Uterus (tissue), 3 donors: ENCODE measurements at regions not wholly inside any gene's neighbourhood (a gene's known extent, or its start where the extent isn't known, plus 50 kb on each side); places are given as distances from the start of the nearest gene placed in this dataset.

Source experiments
- DNase-seq, 2 donors: peaks; one replicate each; pipeline ENCODE4 v3.0.0-alpha.2; 2019 to 2020
- H3K27ac ChIP-seq, 2 donors: fragments of 200-600 bp; sonication (generic); 1 replicate in 1 of 2; 2 replicates in 1 of 2; pipeline ENCODE4 v1.5.1; 2016 to 2018
- H3K27me3 ChIP-seq, 2 donors: fragments of 200-600 bp; sonication (generic); one replicate each; pipeline ENCODE4 v1.5.1; 2018 to 2019; ENCODE audit warnings: control low read depth in 1 of 2
- H3K36me3 ChIP-seq, 2 donors: fragments of 200-600 bp; sonication (generic); one replicate each; pipeline ENCODE4 v1.5.1; 2019; ENCODE audit warnings: control low read depth in 1 of 2
- H3K4me1 ChIP-seq, 2 donors: fragments of 200-600 bp; sonication (generic); one replicate each; pipeline ENCODE4 v1.5.1; 2018 to 2019; ENCODE audit warnings: control low read depth in 1 of 2
- H3K4me3 ChIP-seq, 2 donors: fragments of 200-600 bp; sonication (generic); 1 replicate in 1 of 2; 2 replicates in 1 of 2; pipeline ENCODE4 v1.5.1; 2018 to 2019; ENCODE audit warnings: mild to moderate bottlenecking in 1 of 2
- H3K9me3 ChIP-seq, 2 donors: fragments of 200-600 bp; sonication (generic); one replicate each; pipeline ENCODE4 v1.5.1; 2019; ENCODE audit warnings: control low read depth in 1 of 2
- CTCF ChIP-seq, 4 experiments: fragments of 200-600 bp in 2 of 4; fragments of 450-650 bp in 2 of 4; sonication (generic) in 2 of 4; IDR thresholded peaks; one replicate each; pipeline ENCODE4 v1.5.1; 2016 to 2019; ENCODE audit warnings: antibody characterized with exemption in 4 of 4, mild to moderate bottlenecking in 2 of 4, moderate library complexity in 1 of 4
- POLR2A ChIP-seq, 2 donors: fragments of 450-650 bp; IDR thresholded peaks; one replicate each; pipeline ENCODE4 v1.6.1; 2016; ENCODE audit warnings: antibody characterized with exemption in 2 of 2, mild to moderate bottlenecking in 1 of 2, moderate library complexity in 1 of 2
- intact Hi-C: fragments of 100-400 bp; cut with DNase I; formaldehyde crosslinking; loops from one replicate; pipeline ENCODE4 v1.15.1; 2023; ENCODE audit warnings: low total_unique reads
- donor health status: DM: yes; HTN: yes; CAD: no.

GRCh38 chr13:78192716-78193115 lies 274.1 kb upstream of the EDNRB start:
- intact Hi-C loops, result no loop called here
- no peak for DNase-seq
- TF ChIP-seq CTCF (IDR thresholded peaks at IDR 0.05) (no peak), POLR2A (IDR thresholded peaks at IDR 0.05) (no peak)
- Histone ChIP-seq H3K9me3 (no peaks in the 10 kb centered on the region), H3K4me3 (no peak overlapping the region), H3K27ac (no peak overlapping the region), H3K27me3 (no peaks in the 10 kb centered on the region), H3K4me1 (no peaks in the 10 kb centered on the region), H3K36me3 (no peaks in the 10 kb centered on the region)

GRCh38 chr13:78190296-78190695 lies 271.7 kb upstream of the EDNRB start:
- Histone ChIP-seq H3K9me3 (no peaks in the 10 kb centered on the region), H3K4me1 (no peaks in the 10 kb centered on the region), H3K27ac (no peak overlapping the region), H3K36me3 (no peaks in the 10 kb centered on the region), H3K27me3 (no peaks in the 10 kb centered on the region), H3K4me3 (no peak overlapping the region)
- intact Hi-C loops, result no loop called here
- TF ChIP-seq CTCF (IDR thresholded peaks at IDR 0.05) (no peak), POLR2A (IDR thresholded peaks at IDR 0.05) (no peak)
- DNase-seq, result no peak

- TF ChIP-seq CTCF (IDR thresholded peaks at IDR 0.05) (no peak), POLR2A (IDR thresholded peaks at IDR 0.05) (no peak)
- intact Hi-C loops, result no loop called here
These were observed 269.1 kb upstream of the EDNRB start for GRCh38 chr13:78187781-78188180.

GRCh38 chr13:78185700-78186099 lies 267.1 kb upstream of the EDNRB start:
- intact Hi-C loops, result no loop called here
- Histone ChIP-seq H3K4me1 (no peaks in the 10 kb centered on the region), H3K27me3 (no peaks in the 10 kb centered on the region), H3K4me3 (no peak overlapping the region), H3K27ac (no peak overlapping the region), H3K36me3 (no peaks in the 10 kb centered on the region), H3K9me3 (no peaks in the 10 kb centered on the region)
- no peak for TF ChIP-seq POLR2A (IDR thresholded peaks at IDR 0.05)
- no peak for TF ChIP-seq CTCF (IDR thresholded peaks at IDR 0.05)
- no peak for DNase-seq

More at GRCh38 chr13:78187781-78188180, 269.1 kb upstream of the EDNRB start:
- Histone ChIP-seq H3K27me3 (no peaks in the 10 kb centered on the region), H3K4me3 (no peak overlapping the region), H3K9me3 (no peaks in the 10 kb centered on the region), H3K4me1 (no peaks in the 10 kb centered on the region), H3K27ac (no peak overlapping the region), H3K36me3 (no peaks in the 10 kb centered on the region)
- DNase-seq, result no peak

GRCh38 chr13:78183732-78184131 lies 265.1 kb upstream of the EDNRB start:
- H3K36me3 ChIP-seq, result no peaks in the 10 kb centered on the region
- no peak for DNase-seq
- no peak overlapping the region for H3K4me3 ChIP-seq
- H3K9me3 ChIP-seq, result no peaks in the 10 kb centered on the region
- no peak for TF ChIP-seq POLR2A (IDR thresholded peaks at IDR 0.05)
- no peak for TF ChIP-seq CTCF (IDR thresholded peaks at IDR 0.05)
- H3K27me3 ChIP-seq, result no peaks in the 10 kb centered on the region
- no peaks in the 10 kb centered on the region for H3K4me1 ChIP-seq
- intact Hi-C loops, result no loop called here
- no peak overlapping the region for H3K27ac ChIP-seq
